ENCODE measurements at regions not wholly inside any gene's neighbourhood (a gene's known extent, or its start where the extent isn't known, plus 50 kb on each side); places are given as distances from the start of the nearest gene placed in this dataset.
"Not testable (repeated sequence)": the region's sequence is repeated elsewhere in the genome, so short reads cannot be mapped to it uniquely, and the experiment has no call there.

DNA sequence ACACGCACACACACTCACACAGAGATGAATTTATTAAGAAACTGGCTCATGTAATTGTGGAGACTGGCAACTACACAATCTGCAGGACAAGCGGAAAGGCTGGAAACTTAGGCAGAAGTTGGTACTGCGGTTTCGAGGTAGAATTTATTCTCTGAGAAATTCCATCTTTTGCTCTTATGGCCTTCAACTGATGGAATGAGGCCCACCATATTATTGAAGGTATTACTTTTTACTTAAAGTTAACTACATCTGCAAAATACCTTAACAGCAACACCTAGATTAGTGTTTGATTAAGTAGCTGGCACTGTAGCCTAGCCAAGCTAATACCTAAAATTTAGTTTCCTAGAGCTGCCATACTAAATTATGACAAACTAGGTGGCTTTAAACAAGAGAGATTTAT is 384.0 kb upstream of the UBE2E3 start:
- no peak for DNase-seq

DNA sequence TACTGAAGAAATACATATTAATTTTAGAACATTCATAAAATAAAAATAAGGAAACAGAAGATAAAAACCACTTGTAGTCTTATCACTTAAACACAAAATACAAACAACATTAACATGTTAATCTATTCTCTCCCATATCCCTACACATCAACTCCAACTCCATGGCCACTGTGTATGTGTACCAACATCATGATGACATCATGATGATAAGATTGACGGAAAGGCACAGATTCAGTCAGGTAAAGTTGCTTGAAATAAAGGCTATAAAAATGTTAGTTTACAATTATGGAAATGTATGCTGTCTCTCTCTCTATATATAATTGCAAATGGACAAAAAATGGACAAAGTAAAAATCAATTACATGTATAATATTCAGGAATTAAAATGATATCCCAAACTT is 388.5 kb upstream of the UBE2E3 start:
- no peak for DNase-seq

DNA sequence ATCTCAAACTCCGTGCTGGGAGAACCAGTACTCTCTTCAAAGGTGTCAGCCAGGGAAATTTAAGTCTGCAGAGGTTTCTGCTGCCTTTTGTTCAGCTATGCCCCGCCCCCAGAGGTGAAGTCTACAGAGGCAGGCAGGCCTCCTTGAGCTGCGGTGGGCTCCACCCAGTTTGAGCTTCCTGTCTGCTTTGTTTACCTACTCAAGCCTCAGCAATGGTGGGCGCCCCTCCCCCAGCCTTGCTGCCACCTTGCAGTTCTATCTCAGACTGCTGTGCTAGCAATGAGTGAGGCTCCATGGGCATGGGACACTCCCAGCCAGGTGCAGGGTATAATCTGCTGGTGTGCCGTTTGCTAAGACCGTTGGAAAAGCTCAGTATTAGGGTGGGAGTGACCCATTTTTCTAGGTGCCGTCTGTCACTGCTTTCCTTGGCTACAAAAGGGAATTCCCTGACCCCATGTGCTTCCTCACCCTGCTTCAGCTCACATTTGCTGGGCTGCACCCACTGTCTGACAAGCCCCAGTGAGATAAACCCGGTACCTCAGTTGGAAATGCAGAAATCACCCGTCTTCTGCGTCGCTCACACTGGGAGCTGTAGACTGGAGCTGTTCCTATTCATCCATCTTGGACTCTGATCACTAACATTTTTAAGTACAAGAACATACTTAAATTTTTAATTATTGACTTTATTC is 389.2 kb upstream of the UBE2E3 start:
- not testable (repeated sequence) for DNase-seq

DNA sequence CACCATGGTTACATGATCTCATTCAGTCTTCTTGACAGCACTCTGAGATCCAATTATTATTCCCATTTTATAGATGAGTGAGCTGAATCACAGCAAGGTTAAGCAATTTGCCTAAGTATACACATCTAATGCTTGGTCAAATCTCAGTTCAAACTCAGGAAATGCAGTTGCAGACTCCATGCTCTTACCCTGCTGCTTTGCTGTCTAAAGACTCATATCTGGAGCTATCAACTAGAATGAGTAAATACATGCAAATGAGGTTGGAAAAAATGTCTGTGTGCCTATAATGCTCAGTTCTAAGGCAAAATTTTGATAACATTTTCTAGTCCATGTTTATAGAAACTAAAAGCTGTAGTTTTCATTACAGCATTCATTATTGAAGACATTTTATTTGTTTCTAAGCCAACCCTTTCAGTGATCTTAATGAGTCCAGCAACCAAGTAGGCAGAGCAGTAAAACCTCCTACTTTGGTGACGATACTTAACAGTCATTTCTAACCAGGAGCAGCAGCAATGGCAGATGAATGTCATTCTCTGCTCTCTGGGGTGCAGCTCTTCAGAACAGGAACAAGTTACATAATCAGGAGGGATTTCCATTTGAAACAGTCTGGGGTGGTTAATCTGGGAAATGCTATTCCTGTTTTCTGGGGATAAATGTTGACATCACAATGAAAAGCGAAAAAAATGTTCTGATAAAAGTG is 396.8 kb upstream of the UBE2E3 start:
- no peak for DNase-seq

DNA sequence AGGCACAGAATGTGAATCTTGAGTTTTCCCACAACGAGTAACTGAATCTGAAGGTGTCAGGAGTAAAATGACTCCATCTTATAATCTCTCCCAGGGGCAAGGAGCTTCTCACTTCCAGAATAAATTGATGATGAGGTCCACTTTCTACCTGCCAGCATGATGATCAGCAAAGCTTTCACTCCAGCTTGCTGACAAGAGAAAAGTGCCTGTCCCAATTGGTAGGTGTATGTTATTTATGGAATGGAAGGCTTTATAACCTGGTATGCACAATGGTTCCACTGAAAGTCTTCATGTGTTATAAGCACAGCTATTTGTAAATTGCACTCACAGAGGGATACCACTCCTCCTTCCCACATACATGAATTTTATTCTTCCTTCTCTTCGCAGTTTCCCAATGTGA is 401.0 kb upstream of the UBE2E3 start:
- no peak for DNase-seq

DNA sequence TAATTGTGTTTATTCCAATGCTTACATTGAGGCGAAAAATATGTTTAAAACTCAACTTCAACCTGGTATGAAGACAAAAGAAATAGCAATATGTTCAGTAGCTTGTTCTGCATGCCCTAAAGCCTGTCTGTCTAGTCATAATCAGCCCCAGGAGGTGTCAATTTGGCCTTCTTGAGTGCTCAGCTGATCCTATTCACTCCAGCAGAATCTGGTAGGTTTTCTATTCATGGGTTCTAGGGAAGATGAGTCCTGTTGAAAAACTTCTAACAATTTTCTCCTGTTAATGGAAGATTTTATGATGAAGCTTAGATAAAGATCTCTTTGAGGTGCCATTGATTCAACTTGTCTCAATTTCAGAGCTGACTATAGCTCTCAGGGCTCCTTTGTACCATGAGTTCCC is 402.0 kb upstream of the UBE2E3 start:
- no peak for DNase-seq

DNA sequence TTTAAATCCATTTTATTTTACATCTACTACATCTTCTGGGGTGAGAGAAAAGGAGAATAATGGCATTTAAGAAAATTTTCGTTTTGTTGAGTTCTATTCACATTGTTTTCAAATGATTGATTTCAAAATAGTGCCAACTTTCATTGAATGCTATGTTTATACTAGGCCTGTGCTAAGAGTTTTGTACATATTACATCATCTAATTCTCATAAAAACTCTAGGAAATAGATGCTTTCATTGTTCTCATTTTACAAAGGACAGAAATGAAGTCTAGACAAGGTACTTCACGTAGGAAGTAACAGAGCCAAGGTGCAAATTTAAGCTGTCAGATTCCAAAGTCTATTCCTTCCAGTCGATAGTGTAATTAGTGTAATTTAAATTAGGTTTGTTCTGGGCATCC is 402.8 kb upstream of the UBE2E3 start:
- DNase-seq: no peak

DNA sequence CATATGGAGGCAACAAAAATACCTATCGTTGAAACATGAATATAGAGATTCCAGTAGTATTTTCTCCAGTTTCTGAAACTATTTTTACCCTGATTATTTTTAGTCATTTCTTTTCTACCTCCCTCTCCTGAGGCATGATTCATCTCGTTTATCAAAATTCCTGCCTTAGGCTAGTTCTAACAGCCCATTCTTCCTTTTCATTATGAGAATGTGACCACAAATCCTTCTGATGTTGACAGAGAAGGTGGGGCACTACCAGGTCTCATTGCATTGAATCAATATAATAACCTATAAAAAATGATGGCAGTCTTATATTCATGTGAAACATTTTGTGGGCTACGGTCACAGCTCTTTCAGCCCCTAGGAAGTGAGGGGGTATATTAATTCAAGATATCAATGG is 406.5 kb upstream of the UBE2E3 start:
- DNase-seq: no peak

DNA sequence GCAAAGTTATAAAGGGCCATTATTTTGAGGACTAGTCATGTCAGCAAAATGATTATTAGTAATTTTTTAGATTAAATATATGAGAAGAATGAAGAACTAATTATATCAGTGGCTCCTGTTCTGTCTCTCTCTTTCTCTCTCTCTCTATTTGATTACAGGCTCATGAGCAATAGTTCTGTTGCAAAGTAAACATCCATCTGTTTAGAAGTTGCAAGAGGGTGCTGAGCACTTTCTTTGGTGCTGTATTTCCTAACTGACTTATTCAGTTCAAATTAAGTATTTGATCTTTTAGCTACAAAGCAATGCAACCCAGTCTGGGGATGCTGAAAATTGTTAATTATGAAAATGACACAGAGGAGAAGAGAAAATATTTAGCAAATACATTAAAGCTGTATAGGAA is 408.1 kb upstream of the UBE2E3 start:
- DNase-seq: no peak

DNA sequence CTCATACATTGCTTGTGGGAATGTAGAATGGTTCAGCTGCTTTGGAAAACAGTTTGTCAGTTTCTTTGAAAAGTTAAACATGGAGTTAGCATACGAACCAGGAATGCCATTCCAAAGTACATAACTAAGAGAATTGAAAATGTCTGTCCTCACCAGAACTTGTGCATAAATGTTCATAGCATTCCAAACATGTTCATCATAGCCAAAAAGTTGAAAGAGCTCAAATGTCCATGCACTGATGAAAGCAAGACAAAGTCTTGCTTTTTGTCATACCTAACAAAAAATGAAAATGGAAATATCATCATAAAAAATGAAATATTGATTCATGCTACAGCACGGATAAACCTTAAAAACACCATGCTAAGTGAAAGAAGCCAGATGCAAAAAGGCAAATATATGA is 408.8 kb upstream of the UBE2E3 start:
- no peak for DNase-seq

DNA sequence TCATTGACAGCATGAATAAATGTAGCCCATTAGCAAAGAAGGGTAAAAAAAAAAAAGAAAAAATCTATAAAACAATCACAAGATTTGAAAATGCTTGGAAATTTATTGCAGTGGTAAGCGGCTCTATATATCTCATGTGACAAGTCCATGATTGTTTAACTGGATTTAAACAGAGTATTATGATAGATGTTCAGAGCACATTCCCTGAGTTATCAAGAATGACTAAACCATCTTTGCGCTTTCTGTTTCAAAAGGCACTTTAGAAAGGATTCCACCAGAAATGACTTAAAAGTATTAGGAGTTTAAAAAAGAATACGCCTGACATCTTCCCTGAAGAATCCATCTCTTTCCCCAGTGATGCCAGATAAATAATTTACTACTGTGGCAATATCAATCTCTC is 409.5 kb upstream of the UBE2E3 start:
- DNase-seq: no peak

DNA sequence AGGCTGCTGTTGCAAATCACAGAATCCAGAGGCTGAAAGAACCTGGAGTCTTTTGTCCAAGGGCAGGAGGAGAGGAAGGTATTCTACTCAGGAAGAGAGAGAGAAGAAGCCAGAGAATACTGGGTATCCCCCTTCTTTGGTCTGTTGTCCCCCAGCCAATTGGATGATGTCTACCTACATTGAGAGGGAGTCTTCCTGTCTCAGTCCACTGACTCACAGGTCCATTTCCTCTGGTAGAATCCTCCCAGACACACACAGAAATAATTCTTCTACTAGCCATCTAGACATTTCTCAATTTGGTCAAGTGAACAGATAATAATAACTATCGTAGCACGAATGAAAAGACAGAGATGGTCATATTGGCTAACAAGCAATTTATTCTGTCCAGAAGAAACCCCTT is 416.4 kb upstream of the UBE2E3 start:
- no peak for DNase-seq

DNA sequence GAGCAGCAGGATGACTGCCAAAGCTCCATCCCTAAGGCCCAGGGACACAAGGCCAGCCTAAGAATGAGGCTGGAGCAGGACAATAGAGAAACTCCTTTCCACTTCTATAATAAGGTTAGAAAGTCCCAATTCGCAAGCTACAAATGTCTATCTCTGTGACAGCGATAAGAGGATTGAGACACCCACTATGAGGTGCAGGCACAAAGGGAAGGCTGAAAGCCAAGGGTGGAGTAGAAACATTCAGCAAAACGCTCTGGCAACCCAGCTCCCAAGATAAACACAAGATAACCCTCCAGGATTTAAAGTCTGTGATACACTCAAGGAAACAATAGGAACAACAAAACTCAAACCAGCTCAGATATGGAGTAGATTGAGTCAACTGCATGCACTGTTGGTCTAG is 418.0 kb upstream of the UBE2E3 start:
- no peak for DNase-seq

DNA sequence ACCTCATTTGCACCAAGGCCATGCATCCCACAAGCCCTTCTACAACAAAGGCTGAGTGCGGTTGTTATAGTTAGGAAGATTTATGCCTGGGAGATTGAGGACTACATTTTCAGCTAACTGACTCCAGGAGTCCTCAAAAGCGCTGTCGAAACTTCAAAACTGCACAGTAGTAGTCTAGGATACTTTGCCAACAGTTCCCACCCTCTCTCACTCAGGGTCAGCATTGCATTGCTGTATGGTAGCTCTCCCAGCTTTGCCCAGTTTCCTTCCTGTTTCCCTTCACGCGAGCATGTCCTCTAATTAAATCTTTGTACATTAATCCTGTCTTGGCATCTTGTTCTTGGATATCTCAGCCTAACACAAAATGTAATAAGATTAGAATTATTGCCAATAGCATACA is 420.6 kb upstream of the UBE2E3 start:
- DNase-seq: no peak

DNA sequence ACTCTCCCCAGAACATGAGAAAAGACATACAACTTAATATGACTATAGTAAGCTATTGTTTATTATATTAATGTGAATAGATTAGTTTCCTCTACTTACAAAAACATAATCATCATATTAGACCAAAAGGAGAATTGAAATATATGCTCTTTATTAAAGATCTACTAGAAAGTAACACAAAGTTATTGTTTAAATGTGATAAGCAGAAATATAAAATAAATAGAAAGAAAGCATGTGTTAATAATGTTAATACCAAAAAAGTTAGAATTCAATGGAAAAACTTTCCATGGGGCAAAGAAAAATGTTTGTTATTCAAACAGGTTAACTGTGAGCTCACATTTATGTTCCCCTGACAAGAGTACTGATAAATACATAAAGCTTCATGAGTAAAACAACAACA is 421.4 kb upstream of the UBE2E3 start:
- no peak for DNase-seq

DNA sequence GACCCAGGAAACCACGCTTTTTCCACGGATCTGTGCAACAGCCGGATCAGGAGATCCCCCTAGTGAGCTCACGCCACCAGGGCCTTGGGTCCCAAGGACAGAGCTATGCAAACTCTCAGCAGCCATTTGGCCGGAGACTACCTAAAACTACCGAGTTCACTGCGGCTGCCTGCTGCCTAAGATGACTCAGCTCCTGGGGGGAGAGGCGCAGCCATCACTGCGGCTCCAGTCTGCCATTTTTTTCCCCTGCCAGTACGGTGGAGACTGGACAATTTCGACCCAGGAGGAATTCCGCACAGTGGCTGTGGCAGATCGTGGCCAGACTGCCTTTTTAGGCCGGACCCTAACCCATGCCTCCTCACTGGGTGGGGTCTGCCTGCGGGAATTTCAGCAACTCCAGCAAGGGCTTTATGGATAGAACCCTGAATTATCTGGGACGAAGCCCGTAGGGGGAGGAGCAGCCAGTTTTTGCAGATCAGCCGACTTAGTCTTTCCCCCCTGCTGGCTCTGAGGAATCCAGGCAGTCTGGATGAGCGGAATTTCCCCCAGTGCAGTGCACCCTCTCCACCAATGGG is 424.9 kb upstream of the UBE2E3 start:
- DNase-seq: no peak

DNA sequence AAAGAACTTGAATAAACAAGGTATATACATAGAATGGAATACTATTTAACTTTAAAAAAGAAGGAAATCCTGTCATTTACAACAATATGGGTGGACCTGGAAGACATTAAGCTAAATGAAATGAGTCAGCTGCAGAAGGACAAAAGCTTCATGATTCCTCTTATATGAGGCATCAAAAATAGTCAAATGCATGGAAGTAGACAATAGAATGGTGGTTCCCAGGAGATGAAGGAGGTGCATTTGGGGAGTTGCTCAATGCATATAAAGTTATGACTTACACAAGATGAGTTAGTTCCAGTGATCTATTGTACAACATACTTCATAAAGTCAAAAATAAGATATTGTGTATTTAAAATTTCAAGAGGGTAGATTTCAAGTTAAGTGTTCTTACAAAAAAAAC is 426.1 kb upstream of the UBE2E3 start:
- no peak for DNase-seq

DNA sequence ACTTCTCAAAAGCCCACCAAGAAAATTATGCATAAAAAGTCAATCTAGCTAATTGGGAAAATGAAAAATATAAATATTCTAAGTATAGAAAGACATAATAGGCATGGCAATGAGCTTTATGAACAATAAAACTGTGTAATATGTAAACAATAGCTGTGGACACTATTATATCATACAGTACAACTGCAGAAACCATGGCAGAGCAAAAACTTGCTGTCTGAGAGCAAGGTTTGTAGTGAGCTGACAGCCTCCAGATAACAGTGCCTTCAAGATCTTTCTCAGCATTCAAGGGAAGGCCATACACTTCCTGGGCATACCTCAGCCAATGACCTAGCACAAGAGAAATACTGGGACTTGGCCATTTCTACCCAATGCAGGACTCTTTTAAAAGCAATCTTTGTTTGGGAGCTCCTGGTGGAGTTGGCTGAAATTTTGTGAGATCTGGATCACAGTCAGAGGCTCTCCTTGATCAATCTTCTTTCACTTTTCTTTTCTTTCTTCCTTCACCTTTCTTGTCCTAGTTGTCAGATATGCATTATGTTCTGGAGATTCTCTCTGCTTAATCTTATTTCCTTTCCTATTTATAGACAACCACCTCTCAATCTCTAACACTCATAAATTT is 427.2 kb upstream of the UBE2E3 start:
- no peak for DNase-seq

DNA sequence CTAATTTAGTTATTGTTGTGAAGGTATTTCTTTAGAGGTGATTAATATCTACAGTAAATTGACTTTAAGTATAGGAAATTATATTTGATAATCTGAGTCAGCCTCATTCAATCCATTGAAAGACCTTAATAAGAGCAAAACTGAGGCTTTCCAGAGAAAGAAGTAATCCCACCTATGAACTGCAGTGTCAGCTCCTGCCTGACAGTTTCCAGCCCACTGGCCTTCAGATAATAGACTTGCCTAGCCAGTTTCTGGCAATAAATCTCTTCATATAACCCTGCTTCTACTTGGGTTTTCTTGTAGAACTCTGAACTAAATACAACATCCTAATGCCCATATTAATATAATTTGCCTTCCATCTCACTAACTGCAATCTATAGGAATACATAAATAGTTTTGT is 437.9 kb upstream of the UBE2E3 start:
- DNase-seq: no peak

DNA sequence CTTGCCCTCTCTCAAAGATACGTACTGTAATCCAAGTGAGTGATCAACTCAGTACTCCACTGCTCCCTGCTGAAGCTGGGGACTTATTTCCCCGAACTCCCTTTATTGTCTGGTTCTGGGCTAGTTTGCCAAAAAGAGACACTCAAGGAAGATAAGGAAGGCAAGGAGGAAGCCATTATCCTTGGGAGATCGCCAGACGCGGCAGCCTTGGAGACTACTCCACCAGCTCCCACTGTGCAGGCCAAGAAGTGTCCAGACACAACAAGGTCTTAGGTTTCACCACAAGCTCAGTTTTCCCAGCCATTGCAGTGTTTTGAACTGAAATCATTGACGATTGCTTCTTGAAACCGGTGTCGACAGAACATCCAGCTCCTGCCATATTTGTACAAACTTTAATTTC is 439.6 kb upstream of the UBE2E3 start:
- DNase-seq: no peak

DNA sequence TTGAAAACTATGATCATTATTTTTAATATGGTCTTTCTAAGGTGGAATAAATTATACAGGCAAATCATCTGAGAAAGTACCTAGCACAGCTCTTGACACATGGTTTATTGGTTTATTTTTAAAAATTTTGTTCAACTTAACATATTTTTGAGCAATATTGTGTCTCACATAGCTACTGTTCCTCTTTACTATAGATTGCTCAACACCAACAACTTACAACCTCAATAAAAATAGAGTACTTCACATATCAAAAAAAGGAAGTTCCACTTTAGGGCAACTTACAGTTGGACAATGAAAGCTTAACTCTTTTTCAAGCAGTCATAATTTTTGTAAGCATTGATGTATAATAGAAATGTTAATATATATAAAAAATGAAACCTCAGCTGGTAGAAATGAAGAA is 440.9 kb upstream of the UBE2E3 start:
- DNase-seq: no peak

DNA sequence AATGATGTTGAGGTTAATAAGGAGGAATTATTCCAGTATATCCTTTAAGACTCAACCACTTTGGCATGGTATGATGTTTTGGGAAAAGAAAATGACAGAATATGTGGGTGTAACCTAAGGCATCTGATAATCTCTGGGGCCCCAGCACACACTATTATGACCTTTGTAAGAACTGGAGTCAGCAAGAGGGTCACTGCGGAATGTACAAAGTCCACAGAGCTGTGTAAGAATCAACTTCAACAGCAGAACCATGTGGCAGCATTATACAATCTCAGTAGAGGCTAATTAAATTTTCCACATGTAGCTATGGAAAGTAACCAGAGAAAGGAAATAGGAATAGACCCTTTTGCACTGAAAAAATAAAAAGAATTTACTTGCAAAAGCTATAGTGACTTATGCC is 445.1 kb upstream of the UBE2E3 start:
- DNase-seq: no peak

DNA sequence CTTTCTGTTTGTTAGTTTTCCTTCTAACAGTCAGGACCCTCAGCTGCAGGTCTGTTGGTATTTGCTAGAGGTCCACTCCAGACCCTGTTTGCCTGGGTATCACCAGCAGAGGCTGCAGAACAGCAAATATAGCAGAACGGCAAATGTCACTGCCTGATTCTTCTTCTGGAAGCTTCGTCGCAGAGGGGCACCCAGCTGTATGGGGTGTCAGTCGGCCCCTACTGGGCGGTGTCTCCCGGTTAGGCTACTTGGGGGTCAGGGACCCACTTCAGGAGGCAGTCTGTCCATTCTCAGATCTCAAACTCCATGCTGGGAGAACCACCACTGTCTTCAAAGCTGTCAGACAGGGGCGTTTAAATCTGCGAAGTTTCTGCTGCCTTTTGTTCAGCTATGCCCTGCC is 448.6 kb upstream of the UBE2E3 start:
- DNase-seq: not testable (repeated sequence)

DNA sequence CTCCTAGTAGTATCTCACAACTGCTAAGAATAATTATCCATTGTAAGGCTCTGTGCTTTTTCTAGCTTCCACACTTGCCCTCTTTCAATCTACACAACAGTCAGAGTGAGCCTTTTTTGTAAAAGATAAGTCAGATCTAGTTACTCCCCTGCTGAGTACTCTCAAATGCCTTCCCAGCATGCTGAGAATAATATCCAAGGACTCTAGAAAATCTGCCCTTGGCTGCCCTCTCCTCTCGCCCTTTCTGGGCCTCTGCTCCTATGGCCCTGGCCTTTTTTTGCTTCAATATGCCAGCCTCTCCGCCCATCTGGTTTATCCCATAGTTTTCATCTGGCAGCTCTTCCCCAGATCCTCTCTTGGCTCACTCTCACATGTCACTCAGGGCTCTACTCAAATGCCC is 455.9 kb upstream of the UBE2E3 start:
- DNase-seq: no peak
